ENCODE measurements at regions not wholly inside any gene's neighbourhood (a gene's known extent, or its start where the extent isn't known, plus 50 kb on each side); places are given as distances from the start of the nearest gene placed in this dataset.

GRCh38 chr3:89586676-89587075, 479.3 kb downstream of the EPHA3 start:
- no peak for DNase-seq (ENCODE audit: low read depth, low spot score)
- TF ChIP-seq ZNF274 (IDR thresholded peaks at IDR 0.05; ENCODE audit: low read depth, low read length), result no peak
- TF ChIP-seq SUZ12 (IDR thresholded peaks at IDR 0.05; ENCODE audit: extremely low read depth, insufficient read depth, insufficient read length), result no peak
- TF ChIP-seq YY1 (IDR thresholded peaks at IDR 0.05; ENCODE audit: insufficient read depth, insufficient read length), result no peak

GRCh38 chr3:89606151-89606550, 498.7 kb downstream of the EPHA3 start:
- DNase-seq (ENCODE audit: low read depth, low spot score), result no peak
- TF ChIP-seq ZNF274 (IDR thresholded peaks at IDR 0.05; ENCODE audit: low read depth, low read length) (no peak), YY1 (IDR thresholded peaks at IDR 0.05; ENCODE audit: insufficient read depth, insufficient read length) (no peak), SUZ12 (IDR thresholded peaks at IDR 0.05; ENCODE audit: extremely low read depth, insufficient read depth, insufficient read length) (no peak)
- Histone ChIP-seq H3K4me1 (ENCODE audit: insufficient read depth, insufficient read length) (no peaks in the 10 kb centered on the region), H3K9me3 (ENCODE audit: insufficient read depth, low read length) (no peaks in the 10 kb centered on the region), H3K9ac (ENCODE audit: insufficient read length, low read depth) (no peak overlapping the region), H3K4me3 (ENCODE audit: insufficient read length, low read depth) (no peak overlapping the region), H3K36me3 (ENCODE audit: insufficient read depth, insufficient read length, low read length) (no peaks in the 10 kb centered on the region), H3K27me3 (ENCODE audit: insufficient read depth, insufficient read length) (no peaks in the 10 kb centered on the region)

More at GRCh38 chr3:89586676-89587075, 479.3 kb downstream of the EPHA3 start:
- Histone ChIP-seq H3K4me1 (ENCODE audit: insufficient read depth, insufficient read length) (no peaks in the 10 kb centered on the region), H3K36me3 (ENCODE audit: insufficient read depth, insufficient read length, low read length) (no peaks in the 10 kb centered on the region), H3K27me3 (ENCODE audit: insufficient read depth, insufficient read length) (no peaks in the 10 kb centered on the region), H3K9me3 (ENCODE audit: insufficient read depth, low read length) (no peaks in the 10 kb centered on the region), H3K4me3 (ENCODE audit: insufficient read length, low read depth) (no peak overlapping the region), H3K9ac (ENCODE audit: insufficient read length, low read depth) (no peak overlapping the region)

GRCh38 chr3:89612027-89612426, 504.6 kb downstream of the EPHA3 start:
- no peaks in the 10 kb centered on the region for H3K27me3 ChIP-seq (ENCODE audit: insufficient read depth, insufficient read length)
- no peak for TF ChIP-seq SUZ12 (IDR thresholded peaks at IDR 0.05; ENCODE audit: extremely low read depth, insufficient read depth, insufficient read length)
- no peak for TF ChIP-seq YY1 (IDR thresholded peaks at IDR 0.05; ENCODE audit: insufficient read depth, insufficient read length)
- TF ChIP-seq ZNF274 (IDR thresholded peaks at IDR 0.05; ENCODE audit: low read depth, low read length), result no peak
- no peak for DNase-seq (ENCODE audit: low read depth, low spot score)
- no peaks in the 10 kb centered on the region for H3K36me3 ChIP-seq (ENCODE audit: insufficient read depth, insufficient read length, low read length)
- no peaks in the 10 kb centered on the region for H3K9me3 ChIP-seq (ENCODE audit: insufficient read depth, low read length)
- no peaks in the 10 kb centered on the region for H3K4me1 ChIP-seq (ENCODE audit: insufficient read depth, insufficient read length)
- no peak overlapping the region for H3K9ac ChIP-seq (ENCODE audit: insufficient read length, low read depth)
- H3K4me3 ChIP-seq (ENCODE audit: insufficient read length, low read depth), result no peak overlapping the region

GRCh38 chr3:89613241-89613640, 505.8 kb downstream of the EPHA3 start:
- DNase-seq (ENCODE audit: low read depth, low spot score), result no peak
- TF ChIP-seq ZNF274 (IDR thresholded peaks at IDR 0.05; ENCODE audit: low read depth, low read length), result no peak
- TF ChIP-seq SUZ12 (IDR thresholded peaks at IDR 0.05; ENCODE audit: extremely low read depth, insufficient read depth, insufficient read length), result no peak
- no peak for TF ChIP-seq YY1 (IDR thresholded peaks at IDR 0.05; ENCODE audit: insufficient read depth, insufficient read length)

GRCh38 chr3:89617706-89618105, 510.3 kb downstream of the EPHA3 start:
- Histone ChIP-seq H3K36me3 (ENCODE audit: insufficient read depth, insufficient read length, low read length) (no peaks in the 10 kb centered on the region), H3K27me3 (ENCODE audit: insufficient read depth, insufficient read length) (no peaks in the 10 kb centered on the region), H3K4me3 (ENCODE audit: insufficient read length, low read depth) (no peak overlapping the region), H3K9me3 (ENCODE audit: insufficient read depth, low read length) (no peaks in the 10 kb centered on the region), H3K9ac (ENCODE audit: insufficient read length, low read depth) (no peak overlapping the region), H3K4me1 (ENCODE audit: insufficient read depth, insufficient read length) (no peaks in the 10 kb centered on the region)
- TF ChIP-seq ZNF274 (IDR thresholded peaks at IDR 0.05; ENCODE audit: low read depth, low read length) (no peak), YY1 (IDR thresholded peaks at IDR 0.05; ENCODE audit: insufficient read depth, insufficient read length) (no peak), SUZ12 (IDR thresholded peaks at IDR 0.05; ENCODE audit: extremely low read depth, insufficient read depth, insufficient read length) (no peak)
- DNase-seq (ENCODE audit: low read depth, low spot score), result no peak

More at GRCh38 chr3:89613241-89613640, 505.8 kb downstream of the EPHA3 start:
- H3K9ac ChIP-seq (ENCODE audit: insufficient read length, low read depth), result no peak overlapping the region
- H3K9me3 ChIP-seq (ENCODE audit: insufficient read depth, low read length), result no peaks in the 10 kb centered on the region
- H3K4me3 ChIP-seq (ENCODE audit: insufficient read length, low read depth), result no peak overlapping the region
- H3K4me1 ChIP-seq (ENCODE audit: insufficient read depth, insufficient read length), result no peaks in the 10 kb centered on the region
- H3K27me3 ChIP-seq (ENCODE audit: insufficient read depth, insufficient read length), result no peaks in the 10 kb centered on the region
- H3K36me3 ChIP-seq (ENCODE audit: insufficient read depth, insufficient read length, low read length), result no peaks in the 10 kb centered on the region

GRCh38 chr3:89619263-89619662, 511.8 kb downstream of the EPHA3 start:
- Histone ChIP-seq H3K9ac (ENCODE audit: insufficient read length, low read depth) (no peak overlapping the region), H3K9me3 (ENCODE audit: insufficient read depth, low read length) (no peaks in the 10 kb centered on the region), H3K4me1 (ENCODE audit: insufficient read depth, insufficient read length) (no peaks in the 10 kb centered on the region), H3K4me3 (ENCODE audit: insufficient read length, low read depth) (no peak overlapping the region), H3K36me3 (ENCODE audit: insufficient read depth, insufficient read length, low read length) (no peaks in the 10 kb centered on the region), H3K27me3 (ENCODE audit: insufficient read depth, insufficient read length) (no peaks in the 10 kb centered on the region)
- DNase-seq (ENCODE audit: low read depth, low spot score), result no peak
- TF ChIP-seq SUZ12 (IDR thresholded peaks at IDR 0.05; ENCODE audit: extremely low read depth, insufficient read depth, insufficient read length) (no peak), ZNF274 (IDR thresholded peaks at IDR 0.05; ENCODE audit: low read depth, low read length) (no peak), YY1 (IDR thresholded peaks at IDR 0.05; ENCODE audit: insufficient read depth, insufficient read length) (no peak)

- H3K9me3 ChIP-seq (ENCODE audit: insufficient read depth, low read length), result no peaks in the 10 kb centered on the region; the same call in 1 of the 2 replicates
- H3K9ac ChIP-seq (ENCODE audit: insufficient read length, low read depth), result no peak overlapping the region
- H3K4me3 ChIP-seq (ENCODE audit: insufficient read length, low read depth), result no peak overlapping the region
- H3K4me1 ChIP-seq (ENCODE audit: insufficient read depth, insufficient read length), result no peaks in the 10 kb centered on the region
- no peaks in the 10 kb centered on the region for H3K36me3 ChIP-seq (ENCODE audit: insufficient read depth, insufficient read length, low read length)
- no peak for TF ChIP-seq ZNF274 (IDR thresholded peaks at IDR 0.05; ENCODE audit: low read depth, low read length)
- TF ChIP-seq SUZ12 (IDR thresholded peaks at IDR 0.05; ENCODE audit: extremely low read depth, insufficient read depth, insufficient read length), result no peak
- TF ChIP-seq YY1 (IDR thresholded peaks at IDR 0.05; ENCODE audit: insufficient read depth, insufficient read length), result no peak
- DNase-seq (ENCODE audit: low read depth, low spot score), result no peak
- H3K27me3 ChIP-seq (ENCODE audit: insufficient read depth, insufficient read length), result no peaks in the 10 kb centered on the region
Measured at GRCh38 chr3:89622063-89622700, 514.8 kb downstream of the EPHA3 start.
